ENCODE measurements at regions not wholly inside any gene's neighbourhood (a gene's known extent, or its start where the extent isn't known, plus 50 kb on each side); places are given as distances from the start of the nearest gene placed in this dataset.

DNA sequence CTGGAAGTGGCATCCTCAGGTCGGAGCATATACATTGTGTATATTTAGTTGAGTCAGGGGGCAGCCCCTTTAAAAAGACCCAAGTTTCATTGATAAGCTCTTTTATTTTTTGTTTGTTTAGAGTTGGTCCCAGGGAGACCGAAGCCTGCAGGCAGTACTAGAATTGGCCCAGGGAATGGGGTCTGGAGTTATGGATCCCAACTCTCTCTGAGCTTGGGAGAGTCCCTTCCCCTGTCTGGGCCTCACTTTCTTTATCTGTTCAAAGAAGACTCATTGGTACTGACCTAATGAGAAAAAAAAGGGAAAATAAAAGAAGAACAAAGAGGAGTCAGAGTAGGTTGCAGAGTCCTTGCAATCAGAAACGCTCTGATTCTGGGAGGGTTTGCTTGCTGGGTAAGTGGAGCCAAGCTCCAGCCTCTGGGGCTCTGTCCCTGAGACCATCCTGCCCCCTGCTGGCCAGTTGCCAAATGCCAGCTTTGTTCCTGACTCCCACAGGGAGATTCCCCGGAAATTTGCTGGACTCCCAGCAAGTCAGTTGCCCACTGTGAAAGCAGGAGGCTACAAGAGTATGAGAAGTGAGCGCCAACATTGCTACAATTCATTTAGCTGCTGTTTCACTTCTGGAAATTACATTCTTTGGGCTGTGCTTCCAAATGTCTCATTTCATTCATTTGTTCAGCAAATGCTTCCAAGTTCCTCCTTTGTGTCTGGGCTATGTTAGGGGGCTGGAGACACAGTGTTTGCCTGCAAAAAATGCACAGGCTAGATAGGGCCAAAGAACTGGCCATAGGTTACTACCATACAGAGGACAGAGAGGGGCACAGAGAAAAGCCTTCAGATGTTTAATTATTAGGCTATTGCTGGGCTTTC, 156.2 kb downstream of the MELK start:
- TF ChIP-seq, protein P1, sequence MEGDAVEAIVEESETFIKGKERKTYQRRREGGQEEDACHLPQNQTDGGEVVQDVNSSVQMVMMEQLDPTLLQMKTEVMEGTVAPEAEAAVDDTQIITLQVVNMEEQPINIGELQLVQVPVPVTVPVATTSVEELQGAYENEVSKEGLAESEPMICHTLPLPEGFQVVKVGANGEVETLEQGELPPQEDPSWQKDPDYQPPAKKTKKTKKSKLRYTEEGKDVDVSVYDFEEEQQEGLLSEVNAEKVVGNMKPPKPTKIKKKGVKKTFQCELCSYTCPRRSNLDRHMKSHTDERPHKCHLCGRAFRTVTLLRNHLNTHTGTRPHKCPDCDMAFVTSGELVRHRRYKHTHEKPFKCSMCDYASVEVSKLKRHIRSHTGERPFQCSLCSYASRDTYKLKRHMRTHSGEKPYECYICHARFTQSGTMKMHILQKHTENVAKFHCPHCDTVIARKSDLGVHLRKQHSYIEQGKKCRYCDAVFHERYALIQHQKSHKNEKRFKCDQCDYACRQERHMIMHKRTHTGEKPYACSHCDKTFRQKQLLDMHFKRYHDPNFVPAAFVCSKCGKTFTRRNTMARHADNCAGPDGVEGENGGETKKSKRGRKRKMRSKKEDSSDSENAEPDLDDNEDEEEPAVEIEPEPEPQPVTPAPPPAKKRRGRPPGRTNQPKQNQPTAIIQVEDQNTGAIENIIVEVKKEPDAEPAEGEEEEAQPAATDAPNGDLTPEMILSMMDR (IDR thresholded peaks at IDR 0.05; ENCODE audit: control extremely low read depth, extremely low read depth) = peak; percentile 50
- no peaks in the 10 kb centered on the region for H3K4me1 ChIP-seq (ENCODE audit: control insufficient read depth in 5 of 5, insufficient read depth in 5 of 5, low read length in 5 of 5)
- no peak overlapping the region for H3K9ac ChIP-seq (ENCODE audit: insufficient read depth in 1 of 2, low read length in 2 of 2)
- H3K9me3 ChIP-seq (ENCODE audit: control insufficient read depth in 4 of 4, insufficient read depth in 3 of 4, low read length in 3 of 4) = peaks cover 0 to 4% (median 0%) of the 10 kb centered on the region in 4 donors
- H3K27ac ChIP-seq (ENCODE audit: low read depth in 1 of 2, low read length in 1 of 2) = no peak overlapping the region
- ATAC-seq (ENCODE audit: insufficient read depth, low FRiP score) (no peak), DNase-seq (peak; percentile 42 to 73 (median 64))
- H3K4me3 ChIP-seq = no peak overlapping the region
- WGBS, 2 donors = 41 to 53% methylated on average over 5 of the region's 5 CpGs
- H3K27me3 ChIP-seq (ENCODE audit: control insufficient read depth in 3 of 3, insufficient read depth in 3 of 3, low read length in 2 of 3) = no peaks in the 10 kb centered on the region
- H3K36me3 ChIP-seq (ENCODE audit: control insufficient read depth in 4 of 4, insufficient read depth in 4 of 4, low read length in 4 of 4) = no peaks in the 10 kb centered on the region

DNA sequence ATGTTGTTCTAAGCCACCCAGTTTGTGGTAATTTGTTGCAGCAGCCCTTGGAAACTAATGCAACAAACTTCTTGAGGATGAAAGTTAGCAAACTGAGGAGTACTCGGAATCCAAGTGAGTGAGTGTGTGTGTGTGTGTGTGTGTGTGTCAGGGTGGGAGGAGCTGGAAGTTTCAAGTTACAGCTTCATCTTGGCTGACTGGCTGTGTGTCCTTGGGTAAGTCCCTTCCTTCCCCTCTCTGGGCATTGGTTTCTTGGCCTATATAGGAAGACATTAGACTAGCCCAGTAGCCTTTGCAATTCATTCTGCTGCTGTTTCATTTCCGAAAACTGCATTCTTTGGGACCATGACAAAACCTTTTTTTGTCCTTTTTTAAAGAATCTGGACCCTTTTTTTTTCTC, 157.2 kb downstream of the MELK start:
- Histone ChIP-seq H3K4me3 (no peak overlapping the region), H3K9ac (ENCODE audit: insufficient read depth in 1 of 2, low read length in 2 of 2) (no peak overlapping the region), H3K36me3 (ENCODE audit: control insufficient read depth in 4 of 4, insufficient read depth in 4 of 4, low read length in 4 of 4) (no peaks in the 10 kb centered on the region), H3K4me1 (ENCODE audit: control insufficient read depth in 5 of 5, insufficient read depth in 5 of 5, low read length in 5 of 5) (no peaks in the 10 kb centered on the region), H3K27ac (ENCODE audit: low read depth in 1 of 2, low read length in 1 of 2) (no peak overlapping the region), H3K9me3 (ENCODE audit: control insufficient read depth in 4 of 4, insufficient read depth in 3 of 4, low read length in 3 of 4) (peaks cover 0 to 4% (median 0%) of the 10 kb centered on the region in 4 donors), H3K27me3 (ENCODE audit: control insufficient read depth in 3 of 3, insufficient read depth in 3 of 3, low read length in 2 of 3) (no peaks in the 10 kb centered on the region)
- DNase-seq (no peak), ATAC-seq (ENCODE audit: insufficient read depth, low FRiP score) (no peak)
- TF ChIP-seq, protein P1 (IDR thresholded peaks at IDR 0.05; ENCODE audit: control extremely low read depth, extremely low read depth) = no peak
- 87 to 92% methylated on average over 2 of the region's 2 CpGs for WGBS, 2 donors

DNA sequence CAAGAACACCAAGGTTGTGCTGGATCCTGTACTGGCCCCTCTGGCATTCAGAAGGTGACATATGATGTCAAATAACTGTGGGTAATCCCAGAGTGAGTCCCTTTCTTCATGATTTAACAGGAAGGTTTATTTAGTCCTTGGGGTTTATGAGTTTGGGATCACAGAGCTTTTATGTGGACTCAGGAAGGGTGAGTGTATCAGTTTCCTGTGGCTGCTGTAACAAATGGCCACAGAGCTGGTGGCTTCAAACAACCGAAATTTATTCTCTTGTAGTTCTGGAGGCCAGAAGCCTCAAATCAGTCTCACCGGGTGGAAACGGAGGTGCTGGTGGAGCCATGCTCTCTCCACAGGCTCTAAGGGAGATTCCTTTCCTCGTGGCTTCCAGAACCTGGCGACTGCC, 157.7 kb downstream of the MELK start:
- DNase-seq (no peak), ATAC-seq (ENCODE audit: insufficient read depth, low FRiP score) (no peak)
- peaks cover 0 to 4% (median 0%) of the 10 kb centered on the region in 4 donors for H3K9me3 ChIP-seq (ENCODE audit: control insufficient read depth in 4 of 4, insufficient read depth in 3 of 4, low read length in 3 of 4)
- no peak overlapping the region for H3K4me3 ChIP-seq
- no peaks in the 10 kb centered on the region for H3K4me1 ChIP-seq (ENCODE audit: control insufficient read depth in 5 of 5, insufficient read depth in 5 of 5, low read length in 5 of 5)
- no peak overlapping the region for H3K27ac ChIP-seq (ENCODE audit: low read depth in 1 of 2, low read length in 1 of 2)
- no peaks in the 10 kb centered on the region for H3K36me3 ChIP-seq (ENCODE audit: control insufficient read depth in 4 of 4, insufficient read depth in 4 of 4, low read length in 4 of 4)
- no peak overlapping the region for H3K9ac ChIP-seq (ENCODE audit: insufficient read depth in 1 of 2, low read length in 2 of 2)
- WGBS, 2 donors = 81 to 86% methylated on average over 5 of the region's 5 CpGs
- TF ChIP-seq, protein P1 (IDR thresholded peaks at IDR 0.05; ENCODE audit: control extremely low read depth, extremely low read depth) = no peak
- no peaks in the 10 kb centered on the region for H3K27me3 ChIP-seq (ENCODE audit: control insufficient read depth in 3 of 3, insufficient read depth in 3 of 3, low read length in 2 of 3)

All from lung (tissue), 11 donors.